ENCODE measurements at regions not wholly inside any gene's neighbourhood (a gene's known extent, or its start where the extent isn't known, plus 50 kb on each side); places are given as distances from the start of the nearest gene placed in this dataset.
A peak's percentile ranks its signal among the peaks of the same experiment; 100 is the strongest.

- ATAC-seq = no peak
- Histone ChIP-seq H3K4me1 (replicated peaks in 1 of 2; ENCODE audit: control insufficient read depth in 2 of 2, insufficient read depth in 2 of 2, low read length in 2 of 2) (peaks cover 0 to 7% of the 10 kb centered on the region in 2 experiments; a peak in 2 of 5 replicates), H3K27me3 (ENCODE audit: control insufficient read depth in 2 of 2, insufficient read depth in 2 of 2, low read length in 2 of 2) (no peaks in the 10 kb centered on the region; a peak in 1 of 5 replicates), H2AFZ (ENCODE audit: low read depth, low read length) (no peak overlapping the region), H4K20me1 (replicated peaks; ENCODE audit: control insufficient read depth, insufficient read depth, low read length) (no peaks in the 10 kb centered on the region), H3K9ac (ENCODE audit: insufficient read depth in 1 of 2, low read depth in 2 of 2, low read length in 2 of 2) (no peak overlapping the region), H3K27ac (ENCODE audit: extremely low read depth, low read depth, low read length) (no peak overlapping the region), H3K4me2 (ENCODE audit: insufficient read depth, low read length) (no peak overlapping the region), H3K79me2 (ENCODE audit: control insufficient read depth, insufficient read depth, low read length) (no peaks in the 10 kb centered on the region), H3K4me3 (no peak overlapping the region), H3K9me1 (ENCODE audit: control insufficient read depth, insufficient read depth, low read length) (no peaks in the 10 kb centered on the region), H3K36me3 (ENCODE audit: control insufficient read depth, insufficient read depth, low read length) (no peaks in the 10 kb centered on the region), H3K9me3 (replicated peaks; ENCODE audit: control insufficient read depth, insufficient read depth, low read depth, low read length) (no peaks in the 10 kb centered on the region)
- in situ Hi-C loops (cut with MboI) (no loop called here), intact Hi-C loops (cut with micrococcal nuclease) (no loop called here)
- CTCF ChIA-PET (ENCODE audit: low intra/inter-chr PET ratio) = no interaction called here
- no peak for DNase-seq (ENCODE audit: extremely low read depth in 1 of 4, low spot score in 3 of 4)
- BruUV-seq (replicated peaks) = no TSS peak
- TF ChIP-seq ETS2 (tag; IDR thresholded peaks at IDR 0.05; ENCODE audit: borderline replicate concordance, poor library complexity, severe bottlenecking) = no peak
- no peak for TF ChIP-seq MTA2 (IDR thresholded peaks at IDR 0.05; ENCODE audit: low read depth)
- TF ChIP-seq NR4A1 (CRISPR knock-in tag; IDR thresholded peaks at IDR 0.05) = no peak
- no peak for TF ChIP-seq NR4A1 (tag; IDR thresholded peaks at IDR 0.05)
- POLR2A ChIA-PET = no interaction called here
- FAIRE-seq = no peak
Observed at GRCh38 chr7:145696071-145696470, 420.5 kb upstream of the CNTNAP2 start.

- DNase-seq (ENCODE audit: extremely low read depth in 1 of 4, low spot score in 3 of 4) = no peak
- no peak overlapping the region for H2AFZ ChIP-seq (ENCODE audit: low read depth, low read length)
- no peak overlapping the region for H3K4me3 ChIP-seq
- no peaks in the 10 kb centered on the region for H3K79me2 ChIP-seq (ENCODE audit: control insufficient read depth, insufficient read depth, low read length)
- no peaks in the 10 kb centered on the region for H3K9me1 ChIP-seq (ENCODE audit: control insufficient read depth, insufficient read depth, low read length)
- intact Hi-C loops (cut with micrococcal nuclease) = no loop called here
- H3K9me3 ChIP-seq (replicated peaks; ENCODE audit: control insufficient read depth, insufficient read depth, low read depth, low read length) = no peaks in the 10 kb centered on the region
- H4K20me1 ChIP-seq (replicated peaks; ENCODE audit: control insufficient read depth, insufficient read depth, low read length) = no peaks in the 10 kb centered on the region
- no peaks in the 10 kb centered on the region for H3K27me3 ChIP-seq (ENCODE audit: control insufficient read depth in 2 of 2, insufficient read depth in 2 of 2, low read length in 2 of 2)
- ChIA-PET POLR2A (no interaction called here), CTCF (ENCODE audit: low intra/inter-chr PET ratio) (no interaction called here)
- no peak for ATAC-seq
- H3K4me1 ChIP-seq (replicated peaks in 1 of 2; ENCODE audit: control insufficient read depth in 2 of 2, insufficient read depth in 2 of 2, low read length in 2 of 2) = peaks cover 0 to 3% of the 10 kb centered on the region in 2 experiments; a peak in 2 of 5 replicates
- no peak overlapping the region for H3K4me2 ChIP-seq (ENCODE audit: insufficient read depth, low read length)
- FAIRE-seq = no peak
- BruUV-seq (replicated peaks) = no TSS peak
- in situ Hi-C loops (cut with MboI) = no loop called here
- WGBS (ENCODE audit: insufficient coverage, low coverage, missing lambda C conversion rate) = 0% methylated on average over 3 of the region's 3 CpGs
- H3K9ac ChIP-seq (ENCODE audit: insufficient read depth in 1 of 2, low read depth in 2 of 2, low read length in 2 of 2) = no peak overlapping the region
- no peaks in the 10 kb centered on the region for H3K36me3 ChIP-seq (ENCODE audit: control insufficient read depth, insufficient read depth, low read length)
- TF ChIP-seq ZEB2 (IDR thresholded peaks at IDR 0.05) = no peak
- peak; percentile 45 for TF ChIP-seq TFE3 (CRISPR knock-in tag; IDR thresholded peaks at IDR 0.05)
- no peak overlapping the region for H3K27ac ChIP-seq (ENCODE audit: extremely low read depth, low read depth, low read length)
Observed at GRCh38 chr7:145692237-145692950, 424.2 kb upstream of the CNTNAP2 start.

All from K562 (cell line).